ENCODE measurements at regions not wholly inside any gene's neighbourhood (a gene's known extent, or its start where the extent isn't known, plus 50 kb on each side); places are given as distances from the start of the nearest gene placed in this dataset.
"Not testable (repeated sequence)": the region's sequence is repeated elsewhere in the genome, so short reads cannot be mapped to it uniquely, and the experiment has no call there.

DNA sequence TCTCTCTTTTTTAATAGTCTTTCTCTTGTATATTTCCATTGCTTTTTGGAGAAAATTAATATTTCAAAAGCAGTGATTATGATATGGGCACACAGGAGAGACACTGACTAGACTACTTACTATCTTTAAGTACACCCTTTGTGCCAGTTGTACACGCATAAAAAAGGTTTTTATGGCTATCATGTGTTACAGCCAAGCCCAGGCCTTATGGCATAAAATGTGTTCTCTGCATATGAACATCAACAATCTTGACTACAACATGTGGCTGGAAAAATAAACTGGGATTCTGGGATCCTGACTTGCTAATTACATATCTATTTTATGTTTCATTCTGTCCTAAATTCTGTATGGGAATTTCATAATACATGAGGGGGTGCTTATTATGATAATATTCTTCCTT lies 1401.8 kb downstream of the SLITRK5 start:
- no peak for DNase-seq

DNA sequence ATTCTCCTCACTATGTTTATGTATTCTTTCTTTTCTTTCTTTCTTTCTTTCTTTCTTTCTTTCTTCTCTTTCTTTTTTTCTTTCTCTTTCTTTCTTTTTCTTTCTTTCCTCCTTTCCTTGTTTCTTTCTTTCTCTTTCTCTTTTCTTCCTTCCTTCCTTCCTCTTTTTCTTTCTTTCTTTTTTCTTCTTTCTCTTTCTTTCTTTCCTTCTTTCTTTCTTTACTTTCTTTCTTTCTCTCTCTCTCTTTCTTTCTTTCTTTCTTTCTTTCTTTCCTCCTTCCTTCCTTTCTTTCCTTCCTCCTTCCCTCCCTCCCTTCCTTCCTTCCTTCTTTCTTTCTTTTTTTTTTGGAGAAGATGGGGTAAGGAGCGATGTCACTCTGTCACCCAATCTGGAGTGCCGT lies 1405.5 kb downstream of the SLITRK5 start:
- DNase-seq = no peak

DNA sequence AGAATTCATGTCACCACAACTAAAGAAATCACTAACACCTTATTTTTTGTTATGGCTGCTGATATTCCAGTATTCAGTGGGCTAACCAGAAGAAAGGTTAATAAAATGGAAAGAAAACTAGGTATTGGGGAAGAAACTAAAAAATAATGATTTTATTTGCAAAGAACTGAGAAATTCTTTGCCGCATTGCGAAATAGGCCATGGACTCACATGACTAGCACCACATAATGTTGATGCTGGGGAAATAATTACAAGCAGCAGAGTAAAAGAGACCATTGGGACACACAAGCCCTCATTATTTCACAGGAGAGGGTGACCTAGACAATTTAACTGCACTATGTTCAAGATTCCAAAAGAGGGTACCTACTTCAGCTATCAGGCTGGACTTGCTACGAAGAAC lies 1411.5 kb downstream of the SLITRK5 start:
- no peak for DNase-seq

DNA sequence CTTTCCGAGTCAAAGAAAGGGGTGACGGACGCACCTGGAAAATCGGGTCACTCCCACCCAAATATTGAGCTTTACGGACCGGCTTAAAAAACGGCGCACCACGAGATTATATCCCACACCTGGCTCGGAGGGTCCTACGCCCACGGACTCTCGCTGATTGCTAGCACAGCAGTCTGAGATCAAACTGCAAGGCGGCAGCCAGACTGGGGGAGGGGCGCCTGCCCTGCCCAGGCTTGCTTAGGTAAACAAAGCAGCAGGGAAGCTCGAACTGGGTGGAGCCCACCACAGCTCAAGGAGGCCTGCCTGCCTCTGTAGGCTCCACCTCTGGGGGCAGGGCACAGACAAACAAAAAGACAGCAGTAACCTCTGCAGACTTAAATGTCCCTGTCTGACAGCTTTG lies 1416.9 kb downstream of the SLITRK5 start:
- DNase-seq = not testable (repeated sequence)

DNA sequence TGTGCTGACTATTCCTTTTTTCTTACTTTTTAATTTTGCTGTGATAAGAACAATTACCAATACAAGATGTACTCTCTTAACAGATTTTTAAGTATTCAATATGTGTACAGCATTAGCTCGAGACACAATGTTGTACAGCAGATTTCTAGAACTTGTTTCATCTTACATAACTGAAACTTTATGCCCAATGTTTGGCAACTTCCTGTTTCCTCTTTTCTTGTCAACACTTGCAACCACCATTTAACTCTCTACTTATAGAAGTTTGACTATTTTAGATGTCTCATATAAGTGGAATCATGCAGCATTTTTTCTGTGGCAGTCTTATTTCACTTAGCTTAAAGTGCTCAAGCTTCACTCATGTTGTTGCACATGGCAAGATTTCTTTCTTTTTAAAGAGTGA lies 1426.8 kb downstream of the SLITRK5 start:
- DNase-seq = no peak

DNA sequence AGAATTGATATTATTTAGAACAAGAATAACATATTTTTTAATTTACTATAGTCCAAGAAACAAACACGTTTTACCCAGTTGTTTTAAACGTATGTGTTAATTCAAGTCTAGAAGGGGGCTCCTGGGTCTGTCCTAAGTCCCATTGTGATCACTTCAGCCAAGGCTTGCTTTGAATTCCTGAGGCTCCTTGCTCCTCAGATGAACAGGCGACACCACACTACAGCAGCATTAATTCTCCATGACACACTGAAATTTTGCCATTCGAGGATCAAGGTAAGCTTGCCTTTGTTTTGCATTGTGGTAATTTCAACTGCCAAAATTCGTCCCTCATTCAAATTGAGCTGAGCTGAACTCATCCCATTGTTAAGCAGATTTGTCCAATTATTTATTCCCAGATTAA lies 1442.6 kb downstream of the SLITRK5 start:
- no peak for DNase-seq

DNA sequence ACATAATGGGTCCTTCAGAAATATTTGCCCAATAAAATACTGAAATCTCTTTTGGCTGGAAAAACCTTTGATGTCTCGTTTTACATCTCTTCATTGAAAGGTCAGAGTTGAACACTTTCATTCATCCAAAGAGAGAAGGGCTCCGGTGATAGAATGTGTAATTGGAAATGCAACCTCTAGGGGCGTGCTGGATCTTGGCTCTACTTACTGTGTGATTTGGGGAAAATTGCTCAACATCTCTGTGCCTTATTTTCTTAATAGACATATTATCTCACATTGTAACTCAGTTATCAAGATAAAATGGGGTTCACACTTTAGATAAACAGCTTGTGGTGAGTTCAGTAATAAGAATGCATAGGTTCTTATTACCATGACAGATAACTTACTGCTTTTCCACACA lies 1444.1 kb downstream of the SLITRK5 start:
- DNase-seq = no peak

DNA sequence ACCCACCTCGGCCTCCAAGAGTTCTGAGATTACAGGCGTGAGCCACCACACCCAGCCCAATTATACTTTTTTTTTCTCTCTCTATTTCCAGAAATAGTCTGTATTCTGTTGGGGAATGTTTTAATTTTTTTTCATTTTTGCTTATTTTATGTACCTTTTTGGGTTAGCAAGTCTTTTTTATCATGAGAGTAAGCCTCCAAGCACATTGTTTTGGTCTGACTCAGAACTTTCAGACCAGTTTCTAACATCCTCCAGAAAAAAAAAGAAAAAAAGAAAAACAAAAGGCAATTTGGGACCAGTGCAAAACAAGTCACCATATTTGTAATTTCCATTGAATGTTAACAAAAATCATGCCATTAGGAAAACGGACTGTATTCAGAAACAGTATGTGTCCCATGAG lies 1465.5 kb downstream of the SLITRK5 start:
- no peak for DNase-seq

DNA sequence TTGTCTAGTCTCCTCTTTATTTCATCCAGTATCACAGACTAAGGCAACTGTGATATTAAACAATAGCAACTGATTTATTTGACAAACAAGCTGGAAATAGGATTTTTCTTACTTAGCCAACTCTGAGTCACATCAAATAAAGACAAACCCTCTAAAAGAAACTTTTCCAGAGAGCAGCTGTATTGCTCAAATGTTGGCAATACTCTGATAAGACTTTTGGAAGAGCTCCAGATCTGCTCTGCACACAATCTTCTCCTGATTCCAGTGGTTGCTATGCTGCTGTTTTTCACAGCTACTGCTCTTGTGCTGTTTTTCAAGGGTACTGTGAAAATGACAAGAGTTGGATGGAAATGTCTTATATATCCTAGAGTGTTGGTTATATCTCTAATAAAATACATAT lies 1479.2 kb downstream of the SLITRK5 start:
- DNase-seq = no peak

DNA sequence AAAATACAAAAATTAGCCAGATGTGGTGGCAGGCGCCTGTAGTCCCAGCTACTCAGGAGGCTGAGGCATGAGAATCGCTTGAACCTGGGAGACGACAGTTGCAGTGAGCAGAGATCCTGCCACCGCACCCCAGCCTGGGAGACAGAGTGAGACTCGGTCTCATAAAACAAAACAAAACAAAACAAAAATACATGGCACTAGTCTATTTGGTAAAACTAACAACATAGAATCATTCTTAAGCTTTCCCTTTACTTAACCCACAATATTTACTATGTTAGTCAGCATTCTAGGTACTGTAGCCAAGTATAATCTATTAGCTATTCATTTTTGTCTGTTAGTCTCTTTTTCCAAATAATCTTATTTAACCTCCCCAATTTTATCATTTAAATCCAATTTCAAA lies 1482.8 kb downstream of the SLITRK5 start:
- DNase-seq = no peak

DNA sequence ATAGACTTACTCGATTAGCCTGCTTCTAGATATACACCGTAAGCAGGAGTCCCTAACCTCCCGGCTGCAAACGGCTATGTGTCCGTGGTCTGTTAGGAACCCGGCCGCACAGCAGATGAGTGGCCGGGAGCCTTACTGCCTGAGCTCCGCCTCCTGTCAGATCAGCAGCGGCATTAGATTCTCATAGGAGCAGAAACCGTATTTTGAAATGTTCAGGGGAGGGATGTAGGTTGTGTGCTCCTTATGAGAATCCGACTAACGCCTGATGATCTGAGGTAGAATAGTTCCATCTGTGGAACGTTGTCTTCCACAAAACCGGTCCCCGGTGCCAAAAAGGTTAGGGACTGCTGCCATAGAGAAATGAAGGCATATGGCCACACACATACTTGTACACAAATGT lies 1491.9 kb downstream of the SLITRK5 start:
- peak; percentile 49 for DNase-seq

DNA sequence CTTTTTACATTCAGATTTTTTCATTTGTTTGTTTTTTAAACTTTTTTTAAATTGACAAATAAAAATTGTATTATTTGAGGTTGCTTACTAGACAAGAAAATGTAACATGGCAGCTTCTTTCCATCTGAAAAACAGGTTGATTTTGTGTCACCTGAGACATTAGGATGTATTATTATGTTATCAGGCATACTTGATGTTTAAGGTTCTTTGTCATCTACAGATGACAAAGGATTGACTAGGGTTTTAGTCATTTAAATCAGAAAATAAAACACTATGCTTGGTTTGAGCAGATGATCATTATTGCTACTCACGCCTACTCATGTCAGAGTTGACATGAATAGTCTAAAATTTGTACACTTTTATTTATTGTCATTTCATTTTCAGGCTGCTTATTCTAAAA lies 1494.5 kb downstream of the SLITRK5 start:
- DNase-seq = no peak

DNA sequence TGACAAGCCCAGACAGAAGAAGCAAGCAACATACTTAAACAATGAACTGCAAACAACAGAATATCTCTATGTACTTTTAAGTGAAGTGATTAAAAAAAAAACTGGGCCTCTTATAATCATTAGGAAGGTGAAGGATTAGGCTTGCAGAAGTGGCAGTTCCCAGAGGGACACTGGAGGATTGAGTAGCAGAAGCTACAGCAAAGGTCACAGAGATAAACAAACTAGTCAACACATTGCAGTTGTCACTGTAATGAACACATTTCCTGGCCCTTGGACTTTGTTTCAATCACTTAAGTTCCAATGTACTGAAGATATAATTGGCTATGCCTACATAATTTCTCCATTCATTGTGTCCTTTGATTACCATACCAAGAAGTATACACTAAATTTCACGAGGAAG lies 1498.8 kb downstream of the SLITRK5 start:
- no peak for DNase-seq

DNA sequence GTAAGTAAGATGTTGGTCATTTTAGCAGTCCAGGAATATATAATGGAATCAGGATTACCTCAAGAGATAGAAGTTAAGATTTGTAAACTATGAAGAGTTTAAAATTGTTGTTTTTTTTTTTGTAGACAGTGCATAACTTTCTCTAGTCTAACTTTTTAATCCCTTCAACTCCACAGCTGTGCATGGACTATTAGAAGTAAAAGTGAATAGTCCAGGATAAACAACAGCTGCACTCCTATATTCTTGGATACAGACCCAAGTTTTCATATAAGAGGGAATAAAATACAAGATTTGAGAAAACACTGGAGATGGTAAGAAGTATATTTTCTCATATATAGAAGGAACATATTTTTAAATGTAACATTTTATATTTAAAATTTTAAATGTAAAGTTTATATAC lies 1509.9 kb downstream of the SLITRK5 start:
- no peak for DNase-seq

DNA sequence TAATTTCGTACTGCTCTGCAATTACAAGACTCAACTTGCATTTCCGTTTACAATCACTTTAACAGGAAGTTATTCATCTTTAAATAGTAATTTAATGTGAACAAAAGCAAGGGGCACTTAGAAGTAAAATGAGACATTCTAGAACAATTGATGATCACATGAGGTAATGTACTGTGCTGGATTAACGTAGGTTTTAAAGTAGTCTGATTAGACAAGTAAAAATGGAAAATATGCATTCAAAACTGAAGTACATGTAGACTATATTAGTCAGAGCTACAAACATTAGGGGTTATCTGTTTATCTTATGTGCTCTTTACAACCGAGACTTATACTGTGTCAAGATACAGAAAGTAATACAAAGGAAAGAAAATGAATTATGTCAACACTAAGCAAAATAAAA lies 1528.0 kb downstream of the SLITRK5 start:
- no peak for DNase-seq

DNA sequence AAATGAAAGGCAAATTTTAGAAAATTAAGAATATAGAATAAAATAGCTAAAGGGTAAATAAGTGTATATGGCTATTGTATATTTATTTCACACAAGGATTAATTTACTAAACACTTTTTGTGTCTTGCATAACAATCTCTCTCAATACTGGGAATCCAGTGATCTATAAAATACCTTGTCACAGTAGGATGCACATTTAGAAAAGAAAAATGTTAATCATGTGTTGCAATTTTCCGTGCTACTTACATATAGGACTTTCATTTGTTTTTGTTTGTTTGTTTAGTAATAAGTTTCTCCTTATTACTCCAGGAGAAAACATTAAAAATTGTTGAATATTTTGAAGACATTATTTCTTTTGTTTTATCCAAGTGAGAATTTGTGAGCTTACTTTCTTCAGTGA lies 1533.3 kb downstream of the SLITRK5 start:
- DNase-seq = no peak

DNA sequence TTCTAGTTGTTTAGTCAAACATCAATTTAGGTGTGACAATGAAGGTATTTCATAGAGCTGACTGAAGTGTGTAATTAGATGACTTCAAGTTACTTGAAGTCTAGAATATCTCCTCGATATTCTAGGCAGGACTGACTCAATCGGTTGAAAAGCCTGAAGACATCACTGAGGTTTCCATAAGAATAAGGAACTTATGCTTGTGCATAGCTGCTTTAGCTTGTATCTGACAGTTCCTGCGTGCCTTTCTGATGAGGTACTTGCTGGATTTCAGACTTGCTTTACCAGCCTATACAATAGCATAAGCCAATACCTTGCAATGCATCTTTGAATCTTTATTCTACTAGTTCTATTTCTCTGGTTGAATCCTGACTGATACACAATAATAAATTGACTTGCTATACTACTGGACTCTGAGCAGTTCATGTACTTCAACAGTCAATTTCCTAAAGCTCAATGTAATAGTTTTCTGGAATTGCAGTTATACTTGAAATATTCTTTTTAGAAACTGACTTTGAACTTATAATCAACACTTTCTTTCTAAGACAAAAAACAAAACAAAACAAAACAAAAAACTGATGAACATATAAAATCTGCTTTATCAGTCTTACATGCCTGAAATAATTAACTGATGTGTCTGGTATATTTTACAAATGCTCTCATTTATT lies 1534.8 kb downstream of the SLITRK5 start:
- DNase-seq = no peak

DNA sequence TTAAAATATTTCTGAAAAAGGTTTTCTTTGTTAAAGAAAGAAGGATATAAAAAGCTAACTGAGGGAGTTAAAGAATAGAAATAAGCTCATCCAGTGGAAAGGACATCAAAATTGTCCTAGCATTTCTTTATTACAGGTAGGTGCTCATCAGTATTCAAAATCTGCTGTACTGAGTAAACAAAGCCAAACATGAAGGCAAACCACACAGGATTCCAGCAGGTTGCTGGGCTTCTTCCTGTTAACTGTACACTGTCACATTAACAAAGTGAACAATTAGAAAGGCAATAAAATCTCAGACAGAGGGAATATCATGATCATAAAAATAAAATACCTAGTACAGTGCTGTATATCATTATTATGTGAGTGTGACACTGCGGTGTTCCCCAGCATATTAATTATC lies 1541.0 kb downstream of the SLITRK5 start:
- DNase-seq = no peak

DNA sequence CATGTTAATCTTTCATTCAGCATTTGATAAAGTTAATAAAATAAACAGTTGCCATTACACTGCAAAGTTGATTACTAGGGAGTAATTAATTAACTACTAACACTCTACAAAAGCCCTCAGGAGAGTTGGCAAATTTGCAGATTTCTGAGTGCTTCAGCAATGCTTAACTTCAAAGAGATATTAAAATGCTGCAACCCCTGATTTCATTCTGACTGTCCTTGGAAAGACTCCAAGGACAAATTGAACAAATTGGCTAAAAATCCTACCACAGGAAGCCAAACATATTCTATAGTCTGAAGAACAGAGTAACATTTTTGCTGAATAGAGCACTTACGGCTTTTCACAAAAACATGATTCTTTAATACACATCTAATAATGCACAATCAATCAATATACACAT lies 1543.0 kb downstream of the SLITRK5 start:
- no peak for DNase-seq

DNA sequence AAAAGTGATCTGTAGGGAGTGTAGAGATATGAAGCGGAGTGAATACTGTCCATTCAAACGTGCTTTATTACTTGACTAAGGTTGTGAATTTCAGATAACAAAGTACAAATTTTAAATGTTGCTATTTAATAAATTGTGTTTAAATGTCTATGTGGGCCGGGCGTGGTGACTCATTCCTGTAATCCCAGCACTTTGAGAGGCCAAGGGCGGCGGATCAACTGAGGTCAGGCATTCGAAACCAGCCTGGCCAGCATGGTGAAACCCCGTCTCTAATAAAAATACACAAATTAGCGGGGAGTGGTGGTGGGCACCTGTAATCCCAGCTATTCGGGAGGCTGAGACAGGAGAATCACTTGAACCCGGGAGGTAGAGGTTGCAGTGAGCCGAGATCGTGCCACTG lies 1544.1 kb downstream of the SLITRK5 start:
- DNase-seq = not testable (repeated sequence)

DNA sequence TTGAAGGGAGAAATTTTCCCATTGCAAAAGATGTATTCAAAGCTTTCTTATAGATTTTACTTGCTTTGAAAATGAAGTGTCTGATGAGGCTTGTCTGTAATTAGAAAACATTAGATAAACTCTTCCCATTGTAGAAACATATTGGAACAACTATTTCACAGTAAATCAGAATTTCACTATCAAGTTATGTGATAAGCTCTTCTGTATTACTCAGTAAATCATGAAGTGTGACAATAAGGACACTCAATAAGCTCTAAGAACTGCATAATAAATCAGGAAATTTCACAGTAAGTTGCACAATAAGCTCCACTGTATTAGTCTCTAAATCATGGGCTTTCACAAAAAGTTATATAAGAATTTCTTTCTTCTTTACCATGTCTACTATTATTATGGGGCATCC lies 1546.6 kb downstream of the SLITRK5 start:
- no peak for DNase-seq

DNA sequence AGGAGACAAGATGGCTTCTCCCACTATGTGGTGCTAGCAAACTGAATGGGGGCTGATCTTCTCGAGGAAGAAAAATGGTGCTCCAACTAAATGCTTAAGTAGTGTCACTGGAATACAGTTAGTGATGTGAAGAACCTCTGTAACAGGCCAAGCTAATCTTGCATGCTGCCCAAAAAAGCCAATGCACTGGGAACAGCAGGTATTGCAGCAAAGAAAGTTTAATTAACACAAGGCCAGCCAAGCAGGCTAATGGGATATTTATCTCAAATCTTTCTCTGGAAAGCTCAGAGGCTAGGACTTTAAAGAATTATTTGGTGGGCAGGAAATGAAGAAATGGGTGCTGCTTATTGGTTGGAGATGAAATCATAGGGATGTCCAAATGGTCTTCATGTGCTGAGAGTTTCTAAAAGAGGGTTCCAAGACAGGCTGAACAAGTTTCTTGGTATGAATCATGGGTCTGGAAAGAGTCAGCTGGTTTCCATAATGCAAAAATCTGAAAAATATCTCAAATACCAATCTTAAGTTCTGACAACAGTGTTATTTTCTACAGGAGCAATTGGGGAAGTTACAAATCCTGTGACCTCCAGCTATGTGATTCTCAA lies 1550.5 kb downstream of the SLITRK5 start:
- DNase-seq = no peak

DNA sequence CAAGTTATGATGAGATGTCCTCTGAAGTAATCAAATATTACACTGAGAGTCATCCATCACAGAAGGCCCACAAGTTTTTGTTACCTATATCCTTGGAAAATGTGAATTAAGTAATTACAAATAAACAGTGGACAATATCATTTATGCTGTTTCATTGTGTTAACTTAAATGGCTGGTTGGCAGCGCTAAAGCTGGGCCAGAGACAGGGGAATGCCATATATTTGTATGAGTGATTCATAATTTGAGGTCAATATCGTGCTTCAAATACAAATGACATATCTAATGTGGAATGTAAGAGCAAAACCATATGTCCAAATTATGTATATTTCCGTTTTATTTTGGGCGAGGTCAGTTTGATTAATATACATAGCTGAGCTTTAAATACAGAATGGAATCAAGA lies 1556.2 kb downstream of the SLITRK5 start:
- no peak for DNase-seq

DNA sequence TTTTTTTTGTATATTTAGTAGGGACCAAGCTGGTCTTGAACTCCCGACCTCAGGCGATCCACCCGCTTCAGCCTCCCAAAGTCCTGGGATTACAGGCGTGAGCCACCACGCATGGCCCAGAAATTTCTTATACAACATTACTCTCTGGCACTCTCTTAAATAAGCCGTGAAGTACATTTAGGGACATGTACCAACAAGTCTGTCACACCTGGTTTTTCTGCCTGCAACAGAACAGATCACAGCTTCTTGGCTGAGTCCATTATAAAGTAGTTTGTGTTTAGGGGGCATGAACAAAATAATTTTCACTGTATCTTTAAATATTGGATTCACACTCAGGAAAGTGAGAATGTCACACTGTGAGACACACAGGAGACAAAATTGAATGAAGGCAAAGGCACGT lies 1567.3 kb downstream of the SLITRK5 start:
- DNase-seq = no peak

DNA sequence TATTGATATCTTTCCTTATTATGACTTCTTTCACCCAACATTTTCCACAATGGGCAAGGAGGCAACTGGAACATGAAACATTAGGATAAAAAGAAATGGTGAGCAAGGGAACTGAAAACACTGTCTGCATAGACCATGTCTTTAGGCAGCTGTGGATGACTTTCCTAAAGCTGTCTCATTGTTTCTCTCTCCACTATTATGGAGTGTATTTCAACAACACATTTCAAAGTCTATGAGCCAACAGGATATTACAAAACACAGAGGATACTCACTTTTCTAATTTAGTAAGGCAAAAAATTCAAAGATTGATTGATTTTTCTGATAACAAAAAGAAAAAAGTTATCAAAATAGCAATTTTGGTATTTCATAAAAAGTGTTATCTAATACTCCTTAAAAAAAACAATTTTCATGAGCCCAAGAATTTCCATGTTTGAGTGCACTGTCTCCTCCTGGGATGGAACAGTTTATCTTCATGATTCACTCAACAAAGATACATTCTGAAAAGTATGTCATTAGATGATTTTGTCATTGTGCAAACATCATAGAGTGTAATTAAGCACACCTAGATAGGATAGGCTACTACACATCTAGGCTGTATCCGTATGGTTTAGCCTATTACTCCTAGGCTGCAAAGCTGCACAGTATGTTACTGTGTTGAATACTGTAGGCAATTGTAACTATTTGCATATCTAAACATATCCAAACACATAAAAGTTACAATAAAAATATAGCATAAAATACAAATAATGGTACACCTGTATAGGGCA lies 1568.4 kb downstream of the SLITRK5 start:
- DNase-seq = no peak

Measured in NCI-H1694 treated with DMSO at 0.1 percent for 48 hours (cell line).